ENCODE measurements at regions not wholly inside any gene's neighbourhood (a gene's known extent, or its start where the extent isn't known, plus 50 kb on each side); places are given as distances from the start of the nearest gene placed in this dataset.
"Not testable (repeated sequence)": the region's sequence is repeated elsewhere in the genome, so short reads cannot be mapped to it uniquely, and the experiment has no call there.

- TF ChIP-seq CTCF, POLR2A (IDR thresholded peaks at IDR 0.05): not testable (repeated sequence)
Observed at GRCh38 chr2:110269674-110270073, 57.3 kb upstream of the MTLN start.

Data from right lobe of liver (tissue), 4 donors.